GM12875 (cell line): ENCODE measurements at regions not wholly inside any gene's neighbourhood (a gene's known extent, or its start where the extent isn't known, plus 50 kb on each side); places are given as distances from the start of the nearest gene placed in this dataset.

ENCODE experiments used
- H3K4me3 ChIP-seq: one replicate; pipeline ENCODE4 v1.5.1; 2011; ENCODE audit warnings: low read depth, low read length, control low read depth
- CTCF ChIP-seq: IDR thresholded peaks from 2 replicates; pipeline ENCODE4 v1.5.1; 2011; ENCODE audit warnings: low read depth, mild to moderate bottlenecking, control low read depth, inconsistent platforms, low read length, moderate library complexity, borderline replicate concordance; ENCODE audit not compliant: insufficient read depth

GRCh38 chr3:163019260-163019659, 1522.7 kb downstream of the OTOL1 start:
- TF ChIP-seq CTCF: no peak
- H3K4me3 ChIP-seq: no peak overlapping the region

DNA sequence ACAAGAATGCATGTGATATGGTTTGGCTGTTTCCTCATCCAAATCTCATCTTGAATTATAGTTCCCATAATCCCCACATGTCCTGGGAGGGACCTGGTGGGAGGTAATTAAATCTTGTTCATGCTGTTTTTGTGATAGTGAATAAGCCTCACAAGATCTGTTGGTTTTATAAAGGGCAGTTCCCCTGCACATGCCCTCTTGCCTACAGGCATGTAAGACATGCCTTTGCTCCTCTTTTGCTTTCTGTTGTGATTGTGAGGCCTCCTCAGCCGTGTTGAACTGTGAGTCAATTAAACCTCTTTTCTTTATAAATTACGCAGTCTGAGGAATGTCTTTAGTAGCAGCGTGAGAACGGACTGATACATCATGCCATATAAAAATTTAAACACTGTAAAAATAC, 1537.0 kb downstream of the OTOL1 start:
- H3K4me3 ChIP-seq: no peak overlapping the region
- no peak for TF ChIP-seq CTCF

GRCh38 chr3:163039636-163040035, 1543.0 kb downstream of the OTOL1 start:
- H3K4me3 ChIP-seq: no peak overlapping the region
- TF ChIP-seq CTCF: no peak

DNA sequence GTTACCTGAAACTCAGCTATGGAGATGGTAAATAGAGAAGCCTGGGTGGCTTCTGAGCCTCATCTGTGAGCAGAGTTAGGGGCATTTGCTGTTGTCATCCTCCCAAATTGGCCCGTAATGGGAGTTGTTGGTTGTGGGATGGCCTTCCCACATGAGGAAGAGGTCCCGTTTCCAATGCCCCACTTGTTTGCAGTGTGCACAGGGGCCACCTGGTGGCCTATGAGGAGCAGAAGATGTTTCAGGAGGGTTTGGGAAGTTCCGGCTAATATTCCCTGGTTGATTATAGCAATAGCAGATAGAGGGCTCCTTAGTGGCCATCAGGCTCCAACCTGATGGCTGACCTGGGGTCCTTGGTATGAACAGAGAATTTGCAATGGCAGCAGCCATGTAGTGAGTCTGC, 1546.5 kb downstream of the OTOL1 start:
- H3K4me3 ChIP-seq: no peak overlapping the region
- TF ChIP-seq CTCF: no peak

DNA sequence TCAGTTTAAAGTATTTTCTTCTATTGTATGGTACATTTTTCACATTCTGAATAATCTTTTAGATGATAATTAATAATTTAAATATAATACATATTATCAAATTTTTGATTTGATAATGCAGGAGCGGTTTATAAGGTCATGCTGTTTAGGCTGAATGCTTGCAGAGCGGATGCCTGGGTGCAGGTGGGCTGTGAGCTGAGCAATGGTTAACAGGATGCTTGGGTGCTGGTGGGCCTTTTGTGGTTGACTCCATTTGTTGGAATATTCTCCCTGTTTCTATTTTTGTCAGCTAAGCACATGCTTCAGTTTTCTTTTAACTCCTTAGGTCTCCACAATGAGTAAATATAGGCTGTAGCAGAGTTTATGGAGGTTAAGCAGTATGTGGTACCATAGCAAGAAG, 1549.3 kb downstream of the OTOL1 start:
- H3K4me3 ChIP-seq: no peak overlapping the region
- no peak for TF ChIP-seq CTCF

DNA sequence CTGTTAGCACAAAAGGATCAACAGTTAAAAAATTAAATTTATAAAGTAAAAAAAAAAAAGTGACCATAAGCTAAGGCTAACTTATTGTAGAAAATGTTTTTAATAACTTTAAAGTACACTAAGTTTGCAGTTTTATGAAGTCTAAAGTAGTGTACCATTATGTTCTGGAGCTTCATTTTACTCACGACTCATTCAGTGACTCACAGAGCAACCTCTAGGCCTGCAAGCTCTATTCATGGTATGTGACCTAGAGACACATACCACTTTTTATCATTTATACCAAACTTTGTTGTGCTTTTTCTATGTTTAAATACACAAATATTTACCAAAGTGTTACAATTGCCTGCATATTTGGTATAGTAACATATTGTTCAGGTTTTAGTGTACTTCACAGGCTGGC, 1552.3 kb downstream of the OTOL1 start:
- TF ChIP-seq CTCF: no peak
- H3K4me3 ChIP-seq: no peak overlapping the region

DNA sequence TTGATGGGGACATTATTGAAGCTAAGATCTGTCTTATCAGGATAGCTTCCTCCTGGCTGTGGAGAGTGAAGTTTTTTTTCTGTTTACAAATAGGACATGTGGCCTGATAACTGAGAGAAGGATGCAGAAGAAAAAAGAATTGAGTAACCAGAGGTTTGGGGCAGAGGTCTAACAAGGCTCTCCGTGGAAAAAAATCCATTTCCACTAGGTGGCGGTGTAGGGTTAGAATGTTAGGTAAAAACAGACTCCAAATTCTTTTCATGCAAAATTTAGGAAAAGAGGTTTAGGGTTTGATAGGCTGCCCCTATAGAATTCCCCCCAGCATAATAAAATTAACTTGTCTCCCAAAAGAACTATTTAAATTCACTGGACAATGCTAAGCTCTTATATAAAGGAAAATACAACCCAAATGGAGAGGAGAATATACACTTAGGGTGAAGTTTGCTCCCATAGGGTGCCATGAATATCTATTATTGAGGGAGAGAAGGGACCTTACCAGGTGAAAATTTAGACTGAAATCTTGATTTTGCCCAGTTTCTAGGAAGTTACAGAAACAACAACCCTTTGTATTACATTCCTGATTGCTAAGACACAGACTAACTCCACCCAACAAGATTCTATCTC, 1560.4 kb downstream of the OTOL1 start:
- TF ChIP-seq CTCF: peak; percentile 41; the same call in 1 of the 2 replicates
- no peak overlapping the region for H3K4me3 ChIP-seq
